WTC11 (cell line): ENCODE measurements at regions not wholly inside any gene's neighbourhood (a gene's known extent, or its start where the extent isn't known, plus 50 kb on each side); places are given as distances from the start of the nearest gene placed in this dataset.

Source experiments
- ATF2 ChIP-seq: sonication (generic); formaldehyde crosslinking; IDR thresholded peaks from 2 replicates; pipeline ENCODE4 v1.8.1; 2022; ENCODE audit warnings: low read depth, missing genetic modification reagents, borderline replicate concordance
- ATF3 ChIP-seq: sonication (generic); formaldehyde crosslinking; conservative IDR thresholded peaks from 2 replicates; pipeline ENCODE4 v1.8.1; 2022; ENCODE audit warnings: mild to moderate bottlenecking, missing genetic modification reagents
- CTCF ChIP-seq: fragments of 200-600 bp; IDR thresholded peaks from 2 replicates; pipeline ENCODE4 v1.8.0; 2022; ENCODE audit warnings: antibody characterized with exemption
- ELF4 ChIP-seq: sonication (generic); formaldehyde crosslinking; IDR thresholded peaks from 2 replicates; pipeline ENCODE4 v1.8.1; 2022; ENCODE audit warnings: low read depth, mild to moderate bottlenecking, moderate library complexity, missing genetic modification reagents
- FOXP1 ChIP-seq: sonication (generic); formaldehyde crosslinking; IDR thresholded peaks from 2 replicates; pipeline ENCODE4 v1.8.0; 2022; ENCODE audit warnings: missing genetic modification reagents, mild to moderate bottlenecking, moderate library complexity, borderline replicate concordance
- GTF2I ChIP-seq: fragments of 250-450 bp; sonication (Bioruptor Pico); conservative IDR thresholded peaks from 2 replicates; pipeline ENCODE4 v1.4.0; 2021; ENCODE audit warnings: mild to moderate bottlenecking
- HMGXB4 ChIP-seq: sonication (generic); formaldehyde crosslinking; IDR thresholded peaks from 2 replicates; pipeline ENCODE4 v1.8.1; 2023; ENCODE audit warnings: mild to moderate bottlenecking, moderate library complexity, missing genetic modification reagents
- JUN ChIP-seq: sonication (generic); formaldehyde crosslinking; IDR thresholded peaks from 2 replicates; pipeline ENCODE4 v1.8.0; 2023; ENCODE audit warnings: mild to moderate bottlenecking, missing genetic modification reagents
- KAT7 ChIP-seq: sonication (generic); formaldehyde crosslinking; IDR thresholded peaks from 2 replicates; pipeline ENCODE4 v1.8.1; 2023; ENCODE audit warnings: missing genetic modification reagents, mild to moderate bottlenecking, borderline replicate concordance
- MAX ChIP-seq: sonication (generic); formaldehyde crosslinking; IDR thresholded peaks from 2 replicates; pipeline ENCODE4 v1.8.0; 2022; ENCODE audit warnings: mild to moderate bottlenecking, missing genetic modification reagents
- NFYB ChIP-seq: sonication (generic); formaldehyde crosslinking; conservative IDR thresholded peaks from 2 replicates; pipeline ENCODE4 v1.8.0; 2022; ENCODE audit warnings: low read depth, missing genetic modification reagents
- TEAD4 ChIP-seq: sonication (generic); formaldehyde crosslinking; IDR thresholded peaks from 2 replicates; pipeline ENCODE4 v1.8.0; 2022; ENCODE audit warnings: mild to moderate bottlenecking, missing genetic modification reagents
- ZNF263 ChIP-seq: sonication (generic); formaldehyde crosslinking; IDR thresholded peaks from 2 replicates; pipeline ENCODE4 v1.8.1; 2022; ENCODE audit warnings: low read depth, mild to moderate bottlenecking, moderate library complexity, missing genetic modification reagents
- ZNF423 ChIP-seq: fragments of 250-450 bp; sonication (Bioruptor Pico); IDR thresholded peaks from 2 replicates; pipeline ENCODE4 v2.1.2; 2022; ENCODE audit warnings: mild to moderate bottlenecking, moderate library complexity

GRCh38 chr5:124401476-124402143 is 344.8 kb downstream of the ZNF608 start:
- TF ChIP-seq CTCF (no peak), HMGXB4 (CRISPR knock-in tag) (no peak), GTF2I (CRISPR knock-in tag) (no peak), JUN (CRISPR knock-in tag) (no peak), TEAD4 (CRISPR knock-in tag) (no peak), MAX (CRISPR knock-in tag) (no peak), ELF4 (no peak), FOXP1 (CRISPR knock-in tag) (no peak), NFYB (CRISPR knock-in tag) (no peak), ZNF263 (CRISPR knock-in tag) (no peak), ZNF423 (CRISPR knock-in tag) (no peak), KAT7 (CRISPR knock-in tag) (no peak), ATF3 (CRISPR knock-in tag) (no peak), ATF2 (CRISPR knock-in tag) (no peak)
